Esophagus squamous epithelium (tissue), 4 donors: ENCODE measurements at regions not wholly inside any gene's neighbourhood (a gene's known extent, or its start where the extent isn't known, plus 50 kb on each side); places are given as distances from the start of the nearest gene placed in this dataset.

Source experiments
- POLR2A ChIP-seq, 4 donors: fragments of 450-650 bp; IDR thresholded peaks; one replicate each; pipeline ENCODE4 v1.6.1; 2017; ENCODE audit warnings: antibody characterized with exemption in 4 of 4, mild to moderate bottlenecking in 4 of 4, moderate library complexity in 3 of 4
- TF ChIP-seq, protein P1 (sequence below), 6 experiments: fragments of 450-650 bp in 4 of 6; fragments of 200-600 bp in 2 of 6; sonication (generic) in 2 of 6; IDR thresholded peaks; one replicate each; pipeline ENCODE4 v1.5.1; 2016 to 2019; ENCODE audit warnings: antibody characterized with exemption in 6 of 6, mild to moderate bottlenecking in 4 of 6, moderate library complexity in 4 of 6

DNA sequence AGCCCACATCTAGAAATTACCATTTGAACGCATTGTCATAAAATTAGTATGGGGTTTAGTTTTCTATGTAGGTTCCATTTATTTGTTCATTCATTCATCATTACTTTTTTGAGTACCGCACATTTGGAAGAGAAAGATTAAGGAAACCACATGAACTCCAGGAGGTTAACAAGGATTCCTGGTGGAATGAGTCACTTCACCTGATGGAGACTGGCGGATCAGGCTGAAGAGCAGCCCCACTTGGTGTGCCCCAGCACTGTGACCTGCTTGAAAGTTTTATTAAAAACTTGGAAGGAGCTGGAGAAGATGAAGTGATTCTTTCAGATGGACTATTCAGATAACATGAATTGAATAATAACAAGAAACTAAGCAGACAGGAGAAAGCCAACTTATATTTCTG lies 293.6 kb upstream of the CDH11 start:
- no peak for TF ChIP-seq POLR2A (IDR thresholded peaks at IDR 0.05)
- TF ChIP-seq, protein P1, sequence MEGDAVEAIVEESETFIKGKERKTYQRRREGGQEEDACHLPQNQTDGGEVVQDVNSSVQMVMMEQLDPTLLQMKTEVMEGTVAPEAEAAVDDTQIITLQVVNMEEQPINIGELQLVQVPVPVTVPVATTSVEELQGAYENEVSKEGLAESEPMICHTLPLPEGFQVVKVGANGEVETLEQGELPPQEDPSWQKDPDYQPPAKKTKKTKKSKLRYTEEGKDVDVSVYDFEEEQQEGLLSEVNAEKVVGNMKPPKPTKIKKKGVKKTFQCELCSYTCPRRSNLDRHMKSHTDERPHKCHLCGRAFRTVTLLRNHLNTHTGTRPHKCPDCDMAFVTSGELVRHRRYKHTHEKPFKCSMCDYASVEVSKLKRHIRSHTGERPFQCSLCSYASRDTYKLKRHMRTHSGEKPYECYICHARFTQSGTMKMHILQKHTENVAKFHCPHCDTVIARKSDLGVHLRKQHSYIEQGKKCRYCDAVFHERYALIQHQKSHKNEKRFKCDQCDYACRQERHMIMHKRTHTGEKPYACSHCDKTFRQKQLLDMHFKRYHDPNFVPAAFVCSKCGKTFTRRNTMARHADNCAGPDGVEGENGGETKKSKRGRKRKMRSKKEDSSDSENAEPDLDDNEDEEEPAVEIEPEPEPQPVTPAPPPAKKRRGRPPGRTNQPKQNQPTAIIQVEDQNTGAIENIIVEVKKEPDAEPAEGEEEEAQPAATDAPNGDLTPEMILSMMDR (IDR thresholded peaks at IDR 0.05) = no peak
